ENCODE measurements at regions not wholly inside any gene's neighbourhood (a gene's known extent, or its start where the extent isn't known, plus 50 kb on each side); places are given as distances from the start of the nearest gene placed in this dataset.

GRCh38 chr14:71684323-71684722 is 247.9 kb upstream of the RGS6 start:
- no peak for TF ChIP-seq CTCF (IDR thresholded peaks at IDR 0.05)
- no peak for TF ChIP-seq POLR2AphosphoS5 (IDR thresholded peaks at IDR 0.05)

All from prostate gland (tissue), 2 donors.